Thyroid gland (tissue), 4 donors: ENCODE measurements at regions not wholly inside any gene's neighbourhood (a gene's known extent, or its start where the extent isn't known, plus 50 kb on each side); places are given as distances from the start of the nearest gene placed in this dataset.

ENCODE experiments used
- POLR2A ChIP-seq, 2 donors: fragments of 450-650 bp; IDR thresholded peaks; one replicate each; pipeline ENCODE4 v1.6.1; 2017; ENCODE audit warnings: antibody characterized with exemption in 2 of 2, mild to moderate bottlenecking in 2 of 2, moderate library complexity in 1 of 2
- TF ChIP-seq, protein P1 (sequence below), 6 experiments: fragments of 200-600 bp in 3 of 6; fragments of 450-650 bp in 3 of 6; sonication (generic) in 3 of 6; IDR thresholded peaks; one replicate each; pipeline ENCODE4 v1.5.1; 2016 to 2019; ENCODE audit warnings: antibody characterized with exemption in 6 of 6, mild to moderate bottlenecking in 2 of 6, inconsistent platforms in 1 of 6, moderate library complexity in 1 of 6

DNA sequence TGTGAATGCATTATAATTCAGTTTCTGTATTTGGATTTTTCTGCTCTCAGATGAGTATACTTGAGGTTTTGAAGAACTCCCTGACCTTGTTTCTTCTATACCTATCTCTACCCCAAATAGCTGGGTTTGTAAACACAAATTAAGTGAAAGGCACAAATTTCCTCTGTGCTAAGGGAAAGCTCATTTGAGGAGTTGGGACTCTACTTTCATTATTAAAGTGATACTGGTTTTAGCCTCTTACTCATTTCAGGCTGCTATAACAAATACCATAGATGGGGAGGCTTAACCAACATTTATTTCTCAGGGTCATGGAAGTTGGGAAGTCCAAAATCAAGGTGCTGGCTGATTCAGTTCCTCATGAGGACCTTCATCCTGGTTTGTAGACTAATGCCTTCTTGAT is 97.2 kb upstream of the ANKH start:
- TF ChIP-seq POLR2A (IDR thresholded peaks at IDR 0.05): no peak
- TF ChIP-seq, protein P1, sequence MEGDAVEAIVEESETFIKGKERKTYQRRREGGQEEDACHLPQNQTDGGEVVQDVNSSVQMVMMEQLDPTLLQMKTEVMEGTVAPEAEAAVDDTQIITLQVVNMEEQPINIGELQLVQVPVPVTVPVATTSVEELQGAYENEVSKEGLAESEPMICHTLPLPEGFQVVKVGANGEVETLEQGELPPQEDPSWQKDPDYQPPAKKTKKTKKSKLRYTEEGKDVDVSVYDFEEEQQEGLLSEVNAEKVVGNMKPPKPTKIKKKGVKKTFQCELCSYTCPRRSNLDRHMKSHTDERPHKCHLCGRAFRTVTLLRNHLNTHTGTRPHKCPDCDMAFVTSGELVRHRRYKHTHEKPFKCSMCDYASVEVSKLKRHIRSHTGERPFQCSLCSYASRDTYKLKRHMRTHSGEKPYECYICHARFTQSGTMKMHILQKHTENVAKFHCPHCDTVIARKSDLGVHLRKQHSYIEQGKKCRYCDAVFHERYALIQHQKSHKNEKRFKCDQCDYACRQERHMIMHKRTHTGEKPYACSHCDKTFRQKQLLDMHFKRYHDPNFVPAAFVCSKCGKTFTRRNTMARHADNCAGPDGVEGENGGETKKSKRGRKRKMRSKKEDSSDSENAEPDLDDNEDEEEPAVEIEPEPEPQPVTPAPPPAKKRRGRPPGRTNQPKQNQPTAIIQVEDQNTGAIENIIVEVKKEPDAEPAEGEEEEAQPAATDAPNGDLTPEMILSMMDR (IDR thresholded peaks at IDR 0.05): no peak
